Neutrophil (primary cell): ENCODE measurements at regions not wholly inside any gene's neighbourhood (a gene's known extent, or its start where the extent isn't known, plus 50 kb on each side); places are given as distances from the start of the nearest gene placed in this dataset.

Experiments
- H3K27ac ChIP-seq: fragments of 200-600 bp; sonication (generic); 2 replicates; pipeline ENCODE4 v1.5.1; 2016; ENCODE audit warnings: mild to moderate bottlenecking, moderate library complexity
- H3K27me3 ChIP-seq: fragments of 200-600 bp; sonication (generic); 2 replicates; pipeline ENCODE4 v1.6.0; 2016; ENCODE audit warnings: mild to moderate bottlenecking
- H3K36me3 ChIP-seq: fragments of 200-600 bp; sonication (generic); 2 replicates; pipeline ENCODE4 v1.5.1; 2017
- H3K4me1 ChIP-seq, 2 experiments: fragments of 200-600 bp in 1 of 2; sonication (generic) in 1 of 2; 1 replicate in 1 of 2; 2 replicates in 1 of 2; pipeline versions ENCODE4 v1.5.1 to v1.6.1; 2013 to 2016; ENCODE audit warnings: low read depth in 1 of 2, low read length in 1 of 2, mild to moderate bottlenecking in 1 of 2, moderate library complexity in 1 of 2; ENCODE audit not compliant: control insufficient read depth in 1 of 2, insufficient read depth in 1 of 2
- H3K4me3 ChIP-seq, 2 experiments: fragments of 200-600 bp in 1 of 2; sonication (generic) in 1 of 2; 1 replicate in 1 of 2; 2 replicates in 1 of 2; pipeline ENCODE4 v1.5.1; 2013 to 2016; ENCODE audit warnings: low read depth in 1 of 2, low read length in 1 of 2, mild to moderate bottlenecking in 1 of 2, moderate library complexity in 1 of 2
- H3K9me3 ChIP-seq: fragments of 200-600 bp; sonication (generic); 2 replicates; pipeline ENCODE4 v1.5.1; 2016
- TF ChIP-seq, protein P1 (sequence below): fragments of 200-600 bp; sonication (generic); IDR thresholded peaks from 2 replicates; pipeline ENCODE4 v1.5.1; 2016; ENCODE audit warnings: antibody characterized with exemption

GRCh38 chr22:49024775-49025440, 802.8 kb downstream of the BRD1 start:
- H3K4me3 ChIP-seq, result no peak overlapping the region

GRCh38 chr22:49023879-49024774, 803.5 kb downstream of the BRD1 start:
- H3K27ac ChIP-seq, result no peak overlapping the region
- no peaks in the 10 kb centered on the region for H3K27me3 ChIP-seq
- TF ChIP-seq, protein P1, sequence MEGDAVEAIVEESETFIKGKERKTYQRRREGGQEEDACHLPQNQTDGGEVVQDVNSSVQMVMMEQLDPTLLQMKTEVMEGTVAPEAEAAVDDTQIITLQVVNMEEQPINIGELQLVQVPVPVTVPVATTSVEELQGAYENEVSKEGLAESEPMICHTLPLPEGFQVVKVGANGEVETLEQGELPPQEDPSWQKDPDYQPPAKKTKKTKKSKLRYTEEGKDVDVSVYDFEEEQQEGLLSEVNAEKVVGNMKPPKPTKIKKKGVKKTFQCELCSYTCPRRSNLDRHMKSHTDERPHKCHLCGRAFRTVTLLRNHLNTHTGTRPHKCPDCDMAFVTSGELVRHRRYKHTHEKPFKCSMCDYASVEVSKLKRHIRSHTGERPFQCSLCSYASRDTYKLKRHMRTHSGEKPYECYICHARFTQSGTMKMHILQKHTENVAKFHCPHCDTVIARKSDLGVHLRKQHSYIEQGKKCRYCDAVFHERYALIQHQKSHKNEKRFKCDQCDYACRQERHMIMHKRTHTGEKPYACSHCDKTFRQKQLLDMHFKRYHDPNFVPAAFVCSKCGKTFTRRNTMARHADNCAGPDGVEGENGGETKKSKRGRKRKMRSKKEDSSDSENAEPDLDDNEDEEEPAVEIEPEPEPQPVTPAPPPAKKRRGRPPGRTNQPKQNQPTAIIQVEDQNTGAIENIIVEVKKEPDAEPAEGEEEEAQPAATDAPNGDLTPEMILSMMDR, result no peak
- H3K9me3 ChIP-seq, result no peaks in the 10 kb centered on the region
- no peaks in the 10 kb centered on the region for H3K36me3 ChIP-seq
- H3K4me3 ChIP-seq, result no peak overlapping the region
- H3K4me1 ChIP-seq, result no peaks in the 10 kb centered on the region

More at GRCh38 chr22:49024775-49025440, 802.8 kb downstream of the BRD1 start:
- H3K27me3 ChIP-seq, result no peaks in the 10 kb centered on the region
- no peaks in the 10 kb centered on the region for H3K4me1 ChIP-seq
- H3K27ac ChIP-seq, result no peak overlapping the region
- no peaks in the 10 kb centered on the region for H3K36me3 ChIP-seq
- H3K9me3 ChIP-seq, result no peaks in the 10 kb centered on the region
- TF ChIP-seq, protein P1, result no peak

- no peaks in the 10 kb centered on the region for H3K4me1 ChIP-seq
- no peaks in the 10 kb centered on the region for H3K9me3 ChIP-seq
- H3K36me3 ChIP-seq, result no peaks in the 10 kb centered on the region
- no peak overlapping the region for H3K27ac ChIP-seq
- no peak overlapping the region for H3K4me3 ChIP-seq
- TF ChIP-seq, protein P1, result no peak
- no peaks in the 10 kb centered on the region for H3K27me3 ChIP-seq
Measured at GRCh38 chr22:49023161-49023878, 804.4 kb downstream of the BRD1 start.

GRCh38 chr22:49022816-49023160, 804.9 kb downstream of the BRD1 start:
- no peaks in the 10 kb centered on the region for H3K9me3 ChIP-seq
- no peaks in the 10 kb centered on the region for H3K27me3 ChIP-seq
- TF ChIP-seq, protein P1, result no peak
- H3K4me1 ChIP-seq, result no peaks in the 10 kb centered on the region
- H3K36me3 ChIP-seq, result no peaks in the 10 kb centered on the region
- H3K27ac ChIP-seq, result no peak overlapping the region
- no peak overlapping the region for H3K4me3 ChIP-seq

DNA sequence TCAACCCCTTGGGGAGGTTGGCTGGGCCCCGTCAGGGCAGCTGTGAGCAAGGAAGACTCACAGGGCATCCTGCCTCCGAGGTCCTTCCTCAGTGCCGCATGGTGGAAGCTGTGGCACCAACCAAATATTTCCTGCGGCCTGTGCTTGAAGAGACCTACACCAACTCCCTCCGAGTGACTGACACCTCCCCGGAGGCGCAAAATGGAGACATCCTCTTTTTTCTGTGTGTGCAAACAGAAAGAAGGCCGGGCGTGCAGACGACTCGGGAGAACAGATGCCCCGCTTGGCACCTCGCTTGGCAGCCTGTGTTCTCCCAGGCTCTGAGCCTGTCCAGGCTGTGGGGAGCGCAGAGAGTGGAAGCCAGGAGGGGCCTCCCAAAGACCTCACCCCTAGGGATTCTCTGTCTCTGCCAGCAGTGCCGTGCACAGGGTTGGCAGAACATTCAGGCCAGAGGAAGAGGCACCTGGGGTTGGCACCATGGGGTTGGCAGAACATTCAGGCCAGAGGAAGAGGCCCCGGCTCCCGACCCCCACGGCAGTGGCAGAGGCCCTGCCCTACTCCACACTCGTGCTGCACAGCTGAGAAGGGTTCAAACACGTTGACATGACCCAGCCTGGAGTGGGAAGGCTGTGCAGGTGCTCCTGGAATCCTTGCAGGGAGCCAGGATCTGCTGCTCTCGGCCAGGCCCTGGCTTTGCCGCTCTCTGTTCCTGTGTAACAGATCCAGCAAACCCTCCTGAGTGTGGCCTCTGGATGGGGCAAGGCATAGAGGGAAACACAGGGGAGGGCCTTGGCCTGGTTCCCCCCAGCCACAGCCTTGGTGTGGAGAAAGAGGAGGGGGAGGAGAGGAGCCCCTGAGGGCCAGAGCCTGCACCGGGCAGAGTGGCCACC, 805.5 kb downstream of the BRD1 start:
- Histone ChIP-seq H3K4me1 (no peaks in the 10 kb centered on the region), H3K27ac (no peak overlapping the region), H3K9me3 (no peaks in the 10 kb centered on the region), H3K27me3 (no peaks in the 10 kb centered on the region), H3K4me3 (no peak overlapping the region), H3K36me3 (no peaks in the 10 kb centered on the region)
- TF ChIP-seq, protein P1, result no peak
